GM18526 (cell line): ENCODE measurements at regions not wholly inside any gene's neighbourhood (a gene's known extent, or its start where the extent isn't known, plus 50 kb on each side); places are given as distances from the start of the nearest gene placed in this dataset.
A peak's percentile ranks its signal among the peaks of the same experiment; 100 is the strongest.

Experiments used
- POLR2A ChIP-seq: IDR thresholded peaks from 3 replicates; pipeline ENCODE4 v1.6.1; 2011; ENCODE audit not compliant: insufficient read length; ENCODE audit errors: extremely low read depth

DNA sequence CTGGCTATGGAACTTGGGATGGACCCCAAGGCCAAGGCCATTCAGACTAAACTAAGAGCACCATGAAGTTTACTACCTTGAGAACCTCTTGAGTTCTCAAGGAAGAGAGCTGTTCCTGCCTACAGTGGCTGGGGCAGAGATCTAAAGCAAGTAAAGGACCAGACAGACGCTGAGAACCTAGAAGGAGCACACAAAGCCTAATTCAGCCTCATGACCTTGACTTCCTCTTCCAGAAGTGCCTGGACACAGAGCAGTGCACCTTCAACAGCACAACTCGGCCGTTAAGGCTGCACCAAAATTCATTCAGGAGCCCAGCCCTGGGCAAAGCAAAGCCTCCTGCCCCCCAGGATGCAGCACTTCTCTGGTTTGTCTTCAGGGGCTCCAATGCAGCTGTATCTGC, 82.9 kb upstream of the AKIP1 start:
- no peak for TF ChIP-seq POLR2A

DNA sequence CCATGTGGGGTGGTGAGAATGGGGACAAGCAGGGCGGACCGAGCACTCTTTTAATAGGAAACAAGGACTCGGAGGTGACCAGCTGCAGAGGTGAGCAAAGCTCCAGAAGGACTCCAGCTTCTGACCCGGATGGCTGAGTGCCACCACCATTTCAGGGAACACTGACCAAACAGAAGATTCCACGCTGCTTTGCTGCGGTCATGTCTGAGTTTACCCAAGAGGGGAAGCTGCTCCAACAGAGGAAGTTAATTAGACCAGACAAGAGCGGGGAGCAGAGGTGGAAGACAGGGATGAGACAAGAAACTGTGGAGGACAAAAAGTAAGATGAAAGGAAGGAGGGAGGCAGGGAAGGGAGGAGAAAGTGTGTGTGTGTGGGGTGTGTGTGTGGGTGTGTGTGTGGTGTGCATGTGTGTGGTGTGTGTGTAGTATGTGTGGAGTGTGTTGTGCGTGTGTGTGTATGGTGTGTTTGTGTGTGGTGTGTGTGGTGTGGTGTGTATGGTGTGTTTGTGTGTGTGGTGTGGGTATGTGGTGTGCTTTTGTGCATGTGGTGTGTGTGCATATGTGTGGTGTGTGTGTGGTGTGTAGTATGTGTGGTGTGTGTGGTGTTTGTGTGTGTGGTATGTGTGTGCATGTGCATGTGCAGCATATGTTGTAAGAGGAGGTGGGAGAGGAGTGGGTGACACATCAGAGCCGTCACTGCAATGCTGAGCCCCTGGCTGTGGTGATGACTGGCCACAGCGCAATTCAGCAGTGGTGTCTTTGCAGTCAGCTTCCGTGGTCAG, 82.2 kb upstream of the AKIP1 start:
- no peak for TF ChIP-seq POLR2A

DNA sequence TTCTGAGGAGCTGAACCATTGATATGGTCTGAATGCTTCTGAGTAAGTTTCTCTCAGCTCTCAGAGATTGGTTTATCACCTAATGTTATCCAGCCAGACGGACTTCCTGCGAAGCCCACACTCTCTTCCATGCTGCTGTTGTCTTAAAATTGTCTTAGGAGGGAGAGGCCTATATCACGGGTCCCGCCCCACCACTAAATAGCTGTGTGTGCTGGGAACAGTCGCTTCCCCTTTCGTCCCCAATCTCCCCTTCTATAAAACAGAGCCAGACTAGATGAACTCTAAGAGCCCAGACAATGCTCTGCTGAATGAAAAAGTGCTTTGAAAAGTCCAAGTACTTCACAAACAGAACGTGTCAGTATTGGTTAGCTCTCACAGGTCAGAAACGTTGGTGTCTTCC, 81.4 kb upstream of the AKIP1 start:
- no peak for TF ChIP-seq POLR2A

DNA sequence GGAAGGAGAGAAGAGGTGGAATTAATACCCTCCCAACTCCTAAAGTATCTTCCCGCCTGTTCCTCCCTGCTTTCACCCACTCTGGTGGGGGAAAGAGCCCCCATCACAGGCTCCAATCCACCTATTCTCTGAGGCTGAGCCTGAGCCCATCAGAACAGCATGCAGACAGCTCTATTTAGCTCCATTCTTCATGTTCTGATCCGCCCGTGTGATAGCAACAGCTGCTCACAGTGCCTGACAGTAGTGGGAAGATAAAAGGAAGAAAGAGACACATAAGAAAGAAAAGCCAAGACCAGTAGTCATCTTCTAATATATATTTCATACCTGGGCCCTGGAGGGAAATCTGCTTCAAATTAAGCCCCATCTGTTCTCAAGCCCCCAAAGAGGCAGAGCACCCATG, 80.3 kb upstream of the AKIP1 start:
- no peak for TF ChIP-seq POLR2A

DNA sequence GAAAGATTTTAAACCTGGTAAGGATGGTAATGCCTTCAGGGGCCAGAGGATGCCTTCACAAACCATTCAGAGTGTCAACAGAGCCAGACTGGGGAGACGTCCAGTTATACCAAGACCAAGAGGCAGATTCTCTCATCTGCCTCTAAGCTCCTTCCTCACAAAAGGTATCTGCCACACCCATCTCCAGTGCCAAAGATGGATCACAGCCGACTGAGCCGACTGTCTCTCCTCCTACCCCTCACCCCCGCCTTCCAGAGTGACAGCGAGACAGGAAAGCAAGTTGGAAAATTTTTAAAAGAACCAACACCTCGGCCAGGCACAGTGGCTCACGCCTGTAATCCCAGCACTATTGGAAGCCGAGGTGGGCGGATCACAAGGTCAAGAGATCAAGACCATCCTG, 79.1 kb upstream of the AKIP1 start:
- no peak for TF ChIP-seq POLR2A

DNA sequence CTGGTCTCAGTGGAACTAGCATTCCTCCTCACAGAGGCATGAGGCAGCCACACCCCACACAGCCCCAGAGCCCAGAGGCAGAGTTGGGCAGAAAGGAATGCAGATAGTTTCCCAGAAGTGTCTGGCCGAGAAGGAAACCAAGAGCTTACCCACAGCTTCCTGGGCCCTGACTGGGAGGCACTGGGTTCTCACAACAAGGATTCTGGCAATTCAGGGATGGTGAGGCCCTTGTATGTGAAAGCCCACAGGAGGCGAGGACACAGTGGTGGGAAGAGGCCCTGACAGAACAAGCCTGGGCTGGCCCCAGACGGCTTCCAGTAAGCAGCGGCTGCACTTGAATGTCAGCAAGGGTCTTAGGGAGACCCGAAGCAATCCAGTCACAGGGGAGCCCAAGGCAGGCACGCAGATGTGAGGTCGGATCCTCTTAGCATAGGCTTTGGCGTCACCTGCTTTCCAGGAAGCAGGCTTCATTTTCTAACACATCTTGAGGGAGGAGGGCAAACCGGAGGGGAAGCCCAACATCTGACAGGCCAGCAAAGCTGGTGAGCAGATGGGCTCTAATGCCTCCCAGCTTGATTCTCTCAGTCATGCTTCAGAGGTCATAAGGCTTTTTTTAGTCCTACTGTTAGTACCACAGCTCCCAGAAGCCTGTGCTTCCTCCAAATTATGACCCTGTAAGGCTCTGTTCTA, 78.3 kb upstream of the AKIP1 start:
- TF ChIP-seq POLR2A: peak; percentile 13

DNA sequence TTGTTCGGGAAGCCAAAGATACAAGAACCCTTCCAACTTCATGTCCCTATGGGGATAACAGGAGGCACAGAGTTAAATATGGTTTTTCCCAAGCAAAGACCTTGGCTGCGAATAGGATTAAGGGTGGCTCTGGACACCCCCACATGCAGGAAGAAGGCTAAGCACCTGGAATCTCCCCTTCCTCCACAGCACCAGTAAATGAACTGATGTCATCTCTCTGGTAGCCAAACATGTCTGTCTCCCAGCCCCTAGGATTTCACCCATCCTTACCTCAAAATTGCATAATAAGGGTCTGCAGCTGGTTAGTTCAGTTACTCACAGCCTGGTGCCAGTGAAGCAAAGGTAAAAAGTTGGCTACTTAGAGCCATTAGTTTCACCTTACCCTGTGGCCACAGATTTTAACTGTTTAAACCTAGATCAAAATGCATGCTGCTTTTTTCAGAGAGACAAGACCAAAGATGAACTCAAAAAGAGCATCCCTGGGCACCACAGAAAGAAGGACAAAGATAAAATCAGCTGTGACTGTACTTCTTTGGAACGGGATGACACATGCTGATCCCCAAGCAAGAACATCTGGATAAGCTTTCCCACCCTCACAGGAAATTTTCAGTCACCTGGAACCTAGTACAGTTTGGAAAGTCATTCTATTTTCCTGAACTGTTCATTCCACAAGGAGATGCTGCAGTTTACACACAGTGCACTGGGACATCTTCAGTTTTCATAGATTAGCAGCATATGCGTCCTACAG, 77.2 kb upstream of the AKIP1 start:
- no peak for TF ChIP-seq POLR2A

DNA sequence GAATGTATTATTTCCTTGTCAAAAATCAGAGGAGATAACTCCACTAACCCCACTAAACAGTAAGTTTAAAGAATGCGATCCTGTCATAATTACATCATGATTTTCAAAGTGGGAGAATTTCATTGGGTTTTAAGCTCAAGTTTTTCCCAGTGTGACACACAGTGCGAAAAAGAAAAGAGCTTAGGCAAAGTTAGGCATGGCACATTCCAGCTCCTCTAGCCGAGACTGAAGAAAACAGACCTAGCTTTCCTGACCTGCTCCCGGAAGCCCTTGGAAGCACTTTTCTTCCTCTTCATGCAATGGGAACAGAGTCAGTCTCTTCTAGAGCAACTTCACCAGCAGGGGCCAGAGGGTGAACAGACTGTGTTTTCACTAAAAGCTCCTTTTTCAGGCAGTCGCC, 76.6 kb upstream of the AKIP1 start:
- TF ChIP-seq POLR2A: no peak

DNA sequence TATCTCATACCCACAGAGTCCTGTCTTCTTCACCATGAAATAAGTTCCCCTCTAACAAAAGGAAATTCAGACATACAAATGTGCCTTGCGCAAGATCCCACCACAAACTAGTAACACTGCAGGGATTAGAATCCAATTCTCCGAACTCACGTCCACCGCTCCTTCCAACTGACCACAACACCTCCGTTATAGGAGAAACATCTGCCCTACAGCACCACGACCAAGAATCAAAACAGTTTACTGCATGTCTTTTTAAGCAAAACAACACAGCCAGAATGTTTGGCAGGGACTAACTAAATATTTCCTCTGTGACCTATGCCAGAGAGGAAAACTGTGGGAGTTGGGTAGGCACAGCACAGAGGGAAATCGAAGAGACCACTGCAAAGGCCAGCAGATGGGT, 72.7 kb upstream of the AKIP1 start:
- TF ChIP-seq POLR2A: no peak

DNA sequence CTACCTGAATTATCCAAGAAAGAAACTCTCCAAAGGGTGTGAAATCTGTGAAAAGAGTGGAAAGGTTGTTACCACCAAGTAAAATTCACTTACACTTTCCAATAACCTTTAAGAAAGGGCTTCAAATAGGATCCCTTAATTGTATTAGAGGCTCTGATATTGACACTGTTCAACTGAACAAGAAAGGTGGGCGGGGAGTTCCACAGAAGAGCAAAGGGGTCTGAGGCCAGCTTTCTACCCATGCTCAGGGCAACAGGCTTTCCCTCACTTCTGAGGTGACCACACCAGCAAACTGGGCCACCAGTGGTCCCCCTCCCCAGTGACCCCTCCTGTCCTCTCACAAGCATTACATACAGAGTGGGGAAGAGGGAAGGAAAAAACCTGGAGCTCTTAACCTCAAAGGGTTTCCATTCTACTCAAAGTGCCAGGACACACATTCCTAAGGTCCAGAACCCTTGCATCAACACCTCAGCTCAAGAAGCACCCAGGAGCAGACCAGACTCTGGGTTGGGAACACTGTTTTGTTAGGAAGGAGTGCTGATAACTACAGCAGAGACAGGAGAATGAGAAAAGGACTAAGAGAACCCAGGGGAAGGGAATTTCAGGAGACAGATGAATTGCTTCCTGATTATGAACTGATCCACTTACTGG, 71.6 kb upstream of the AKIP1 start:
- TF ChIP-seq POLR2A: no peak

DNA sequence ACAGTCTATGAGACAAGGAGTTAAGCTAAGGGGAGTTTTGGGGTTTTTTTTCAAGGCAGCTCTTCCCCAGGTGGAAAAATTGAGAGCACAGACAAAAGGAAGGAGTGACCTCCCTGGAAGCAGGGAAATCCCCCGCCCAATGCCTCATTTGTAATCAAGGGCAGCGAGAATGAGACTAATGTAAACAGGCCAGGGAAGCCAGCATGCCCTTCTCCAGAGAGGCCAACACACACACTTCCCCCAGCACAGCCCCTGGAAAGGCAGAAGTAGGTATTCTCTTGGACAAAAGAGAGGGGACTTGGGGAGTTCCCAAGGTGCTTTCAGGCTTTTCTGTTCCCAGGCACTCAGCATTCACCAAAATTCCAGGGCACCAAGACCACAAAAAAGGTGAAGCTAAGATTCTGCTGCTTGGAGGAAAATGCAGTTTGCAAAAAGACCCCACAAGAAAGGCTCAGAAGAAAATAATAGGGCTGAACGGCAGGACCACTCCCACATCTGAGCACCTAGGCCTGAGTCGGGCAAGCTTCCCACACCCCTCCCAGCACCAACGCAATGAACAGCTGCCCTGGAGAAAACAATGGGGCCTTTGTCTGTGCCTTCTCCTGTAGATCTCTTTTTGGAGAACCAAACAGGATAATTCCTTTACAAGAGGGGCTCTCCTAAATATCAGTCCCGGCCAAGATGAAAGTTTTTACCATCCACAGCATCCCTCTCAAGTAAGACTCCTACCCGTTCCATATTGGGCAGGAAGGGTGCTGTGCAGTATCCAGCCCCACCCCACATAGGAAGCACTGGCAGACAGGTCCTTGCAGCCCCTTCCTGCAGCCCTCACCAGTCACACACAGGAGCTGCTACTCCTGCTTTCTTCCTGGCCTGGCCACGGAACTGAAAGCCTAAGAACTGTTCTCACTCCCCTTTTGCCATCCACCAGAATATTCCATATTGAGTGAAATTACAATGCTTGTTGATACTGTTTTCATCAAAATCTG, 70.7 kb upstream of the AKIP1 start:
- no peak for TF ChIP-seq POLR2A

DNA sequence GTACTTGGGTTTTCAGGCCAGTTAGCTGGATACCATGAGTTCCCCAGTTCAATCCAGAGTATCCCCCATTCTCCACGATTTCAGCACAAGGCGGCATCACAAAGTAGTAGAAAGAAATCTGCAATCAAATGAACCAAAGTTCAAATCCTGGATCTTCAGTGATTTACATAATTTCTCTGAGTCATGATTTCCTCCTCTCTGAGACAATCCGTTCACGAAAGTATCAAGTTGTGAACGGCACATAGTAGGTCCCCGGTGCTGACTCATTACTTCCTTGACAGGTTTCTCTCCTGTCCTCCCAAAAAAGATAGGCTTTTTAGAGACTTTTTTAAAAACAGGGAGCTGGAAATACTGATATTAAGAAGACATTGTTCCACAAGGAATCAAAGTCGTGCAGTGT, 69.1 kb upstream of the AKIP1 start:
- no peak for TF ChIP-seq POLR2A

DNA sequence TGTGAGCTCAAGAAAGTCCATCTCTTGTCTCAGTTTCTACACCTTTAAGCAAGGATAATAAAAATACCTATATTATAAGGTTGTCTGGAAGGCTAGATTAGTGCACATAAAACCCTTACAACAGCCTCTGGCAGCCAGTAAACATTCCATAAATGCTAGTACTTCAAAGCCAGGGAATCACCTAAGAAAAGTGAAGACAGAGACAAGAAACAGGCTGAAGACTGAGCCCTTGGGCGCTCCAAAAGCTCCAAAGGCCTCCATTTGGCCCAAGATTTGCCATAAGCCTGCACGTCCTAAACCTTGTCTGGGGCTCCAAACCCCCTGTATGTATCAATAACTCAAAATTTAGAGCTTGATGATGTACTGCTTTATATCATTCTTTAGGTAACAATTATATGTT, 52.2 kb upstream of the AKIP1 start:
- no peak for TF ChIP-seq POLR2A
